ENCODE measurements at regions not wholly inside any gene's neighbourhood (a gene's known extent, or its start where the extent isn't known, plus 50 kb on each side); places are given as distances from the start of the nearest gene placed in this dataset.

GRCh38 chr3:25376340-25376739 is 51.7 kb upstream of the RARB start:
- H3K4me3 ChIP-seq (ENCODE audit: low read depth, low read length) = no peak overlapping the region
- DNase-seq (ENCODE audit: low read depth, low spot score) = no peak
- no peak for TF ChIP-seq CTCF (IDR thresholded peaks at IDR 0.05; ENCODE audit: low read depth, low read length)
- in situ Hi-C loops (cut with HindIII; ENCODE audit: low sequenced_read_pairs) = no loop called here

GRCh38 chr3:25377042-25377441 is 51.0 kb upstream of the RARB start:
- DNase-seq (ENCODE audit: low read depth, low spot score) = no peak
- H3K4me3 ChIP-seq (ENCODE audit: low read depth, low read length) = no peak overlapping the region
- TF ChIP-seq CTCF (IDR thresholded peaks at IDR 0.05; ENCODE audit: low read depth, low read length) = no peak
- in situ Hi-C loops (cut with HindIII; ENCODE audit: low sequenced_read_pairs) = no loop called here

Measured in astrocyte of the spinal cord (primary cell).